Caco-2 (cell line): ENCODE measurements at regions not wholly inside any gene's neighbourhood (a gene's known extent, or its start where the extent isn't known, plus 50 kb on each side); places are given as distances from the start of the nearest gene placed in this dataset.
A peak's percentile ranks its signal among the peaks of the same experiment; 100 is the strongest.

Experiments
- BruUV-seq: library from RNA; stranded (reverse); fragments of 400-500 nt; replicated peaks from 2 replicates; lab custom pipeline; 2021; lab: Mats Ljungman, UMichigan
- CTCF ChIA-PET: fragments of 300-600 bp; sonication (Branson Sonifier 250); formaldehyde crosslinking; loops from one replicate; lab custom pipeline; 2022; ENCODE audit warnings: antibody characterized with exemption; lab: Charles Lee
- POLR2A ChIA-PET: fragments of 300-600 bp; sonication (Branson Sonifier 250); formaldehyde crosslinking; loops from one replicate; lab custom pipeline; 2022; ENCODE audit warnings: antibody characterized with exemption; lab: Charles Lee
- DNase-seq, 2 experiments: peaks; one replicate each; pipeline versions ENCODE4 v3.0.0 to v3.0.0-alpha.2; 2020 to 2022
- H3K27me3 ChIP-seq: replicated peaks from 2 replicates; pipeline ENCODE4 v1.6.0; 2011; ENCODE audit warnings: low read length; ENCODE audit not compliant: control insufficient read depth, insufficient read depth
- H3K36me3 ChIP-seq: 2 replicates; pipeline ENCODE4 v1.5.1; 2011; ENCODE audit warnings: low read length; ENCODE audit not compliant: control insufficient read depth, insufficient read depth
- H3K4me1 ChIP-seq: fragments of 250-450 bp; sonication (Bioruptor Pico); 2 replicates; pipeline ENCODE4 v1.5.1; 2020; ENCODE audit warnings: mild to moderate bottlenecking
- H3K4me3 ChIP-seq: 2 replicates; pipeline ENCODE4 v1.5.1; 2011; ENCODE audit warnings: low read depth, mild to moderate bottlenecking, control low read depth, low read length
- H3K9me3 ChIP-seq: fragments of 250-450 bp; sonication (Bioruptor Pico); 2 replicates; pipeline ENCODE4 v1.5.1; 2020; ENCODE audit warnings: mild to moderate bottlenecking, moderate library complexity
- H3K27ac Mint-ChIP-seq: one replicate; pipeline ENCODE4 v1.8.0; 2022; ENCODE audit warnings: mixed read lengths; ENCODE audit not compliant: unreplicated experiment
- H3K27me3 Mint-ChIP-seq: one replicate; pipeline ENCODE4 v1.8.0; 2022; ENCODE audit warnings: mixed read lengths; ENCODE audit not compliant: insufficient read depth, unreplicated experiment
- H3K36me3 Mint-ChIP-seq: one replicate; pipeline ENCODE4 v1.8.0; 2022; ENCODE audit warnings: mild to moderate bottlenecking, mixed read lengths; ENCODE audit not compliant: insufficient read depth, unreplicated experiment
- H3K4me1 Mint-ChIP-seq: one replicate; pipeline ENCODE4 v1.8.0; 2022; ENCODE audit warnings: low read depth, mixed read lengths; ENCODE audit not compliant: unreplicated experiment
- H3K4me3 Mint-ChIP-seq: one replicate; pipeline ENCODE4 v1.8.0; 2022; ENCODE audit warnings: mild to moderate bottlenecking, moderate library complexity, mixed read lengths; ENCODE audit not compliant: unreplicated experiment
- H3K9me3 Mint-ChIP-seq: one replicate; pipeline ENCODE4 v1.8.0; 2022; ENCODE audit warnings: mixed read lengths; ENCODE audit not compliant: unreplicated experiment
- intact Hi-C: fragments of 100-400 bp; cut with micrococcal nuclease; formaldehyde crosslinking; loops from one replicate; pipeline ENCODE4 v1.10.0; 2022; ENCODE audit not compliant: unreplicated experiment
- TF ChIP-seq, protein P1 (sequence below), 2 experiments: fragments of 200-600 bp in 1 of 2; IDR thresholded peaks; 1 replicate in 1 of 2; 2 replicates in 1 of 2; pipeline versions ENCODE4 v1.5.1 to v1.8.0; 2011 to 2022; ENCODE audit warnings: antibody characterized with exemption in 1 of 2, control low read depth in 1 of 2, inconsistent platforms in 1 of 2, low read depth in 1 of 2, low read length in 1 of 2, mild to moderate bottlenecking in 1 of 2, moderate library complexity in 1 of 2; ENCODE audit not compliant: insufficient read depth in 1 of 2, severe bottlenecking in 1 of 2, unreplicated experiment in 1 of 2

DNA sequence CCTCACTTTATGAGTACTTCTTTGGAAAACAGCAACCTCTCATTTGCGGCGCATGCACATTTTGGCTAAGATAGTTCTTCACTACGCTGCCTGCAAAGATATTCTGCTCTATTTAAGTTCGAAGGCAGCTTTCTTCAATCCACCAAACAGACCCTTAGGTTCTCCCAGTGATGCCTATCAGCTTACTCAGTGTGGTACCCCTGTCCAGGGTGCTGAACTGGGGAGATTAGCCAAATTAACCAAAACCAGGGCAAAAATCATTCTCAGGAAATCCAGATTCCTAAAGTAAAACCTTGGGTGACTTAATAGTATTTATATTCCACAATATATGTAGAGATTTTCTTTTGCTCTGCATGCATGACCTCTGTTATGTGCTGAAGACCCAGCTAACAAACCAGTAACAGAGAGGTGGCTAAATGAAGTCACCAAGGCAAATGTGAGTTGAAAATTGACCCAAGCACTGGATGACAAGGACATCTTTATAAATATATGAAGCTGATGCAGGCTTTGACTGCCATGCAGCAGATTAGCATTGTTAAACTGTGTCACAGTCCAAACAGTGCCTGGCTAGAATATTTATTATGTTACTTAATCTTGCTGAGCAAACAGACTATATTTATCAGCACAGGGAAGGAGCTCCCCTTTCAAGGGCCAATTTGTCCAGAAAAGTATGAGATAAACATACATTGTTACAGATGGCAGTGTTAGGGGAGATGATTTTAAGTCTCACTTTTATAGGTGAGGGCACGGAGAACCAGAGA is 418.2 kb downstream of the STIM2 start:
- ChIA-PET CTCF (no interaction called here), POLR2A (no interaction called here)
- peak; percentile 35 to 58 for DNase-seq

DNA sequence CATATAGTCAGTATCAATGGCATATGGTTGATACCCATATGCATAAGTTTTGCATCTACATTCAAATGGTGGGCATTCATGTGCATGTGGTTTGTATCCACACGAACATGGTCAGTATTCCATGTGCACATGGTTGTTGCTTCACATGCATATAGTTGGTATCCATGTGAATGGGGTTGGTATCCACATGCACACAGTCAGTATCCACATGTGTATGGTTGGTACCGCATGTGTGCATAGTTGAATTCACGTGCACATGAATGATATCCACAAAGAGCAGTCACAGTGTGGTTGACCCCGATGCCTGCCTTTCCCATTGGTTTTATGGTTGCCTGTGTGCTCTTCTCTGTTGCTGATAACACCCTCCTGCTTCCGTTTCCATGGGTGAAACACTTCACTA is 427.9 kb downstream of the STIM2 start:
- no peaks in the 10 kb centered on the region for H3K9me3 Mint-ChIP-seq
- H3K36me3 Mint-ChIP-seq: no peaks in the 10 kb centered on the region
- no peak overlapping the region for H3K27ac Mint-ChIP-seq
- DNase-seq: no peak
- Histone ChIP-seq H3K27me3 (no peaks in the 10 kb centered on the region), H3K36me3 (no peaks in the 10 kb centered on the region), H3K4me1 (no peaks in the 10 kb centered on the region), H3K4me3 (no peak overlapping the region), H3K9me3 (no peaks in the 10 kb centered on the region)
- intact Hi-C loops: no loop called here
- no peaks in the 10 kb centered on the region for H3K4me1 Mint-ChIP-seq
- H3K4me3 Mint-ChIP-seq: no peak overlapping the region
- BruUV-seq: no TSS peak
- ChIA-PET CTCF (no interaction called here), POLR2A (no interaction called here)
- H3K27me3 Mint-ChIP-seq: peaks cover 14% of the 10 kb centered on the region
- TF ChIP-seq, protein P1, sequence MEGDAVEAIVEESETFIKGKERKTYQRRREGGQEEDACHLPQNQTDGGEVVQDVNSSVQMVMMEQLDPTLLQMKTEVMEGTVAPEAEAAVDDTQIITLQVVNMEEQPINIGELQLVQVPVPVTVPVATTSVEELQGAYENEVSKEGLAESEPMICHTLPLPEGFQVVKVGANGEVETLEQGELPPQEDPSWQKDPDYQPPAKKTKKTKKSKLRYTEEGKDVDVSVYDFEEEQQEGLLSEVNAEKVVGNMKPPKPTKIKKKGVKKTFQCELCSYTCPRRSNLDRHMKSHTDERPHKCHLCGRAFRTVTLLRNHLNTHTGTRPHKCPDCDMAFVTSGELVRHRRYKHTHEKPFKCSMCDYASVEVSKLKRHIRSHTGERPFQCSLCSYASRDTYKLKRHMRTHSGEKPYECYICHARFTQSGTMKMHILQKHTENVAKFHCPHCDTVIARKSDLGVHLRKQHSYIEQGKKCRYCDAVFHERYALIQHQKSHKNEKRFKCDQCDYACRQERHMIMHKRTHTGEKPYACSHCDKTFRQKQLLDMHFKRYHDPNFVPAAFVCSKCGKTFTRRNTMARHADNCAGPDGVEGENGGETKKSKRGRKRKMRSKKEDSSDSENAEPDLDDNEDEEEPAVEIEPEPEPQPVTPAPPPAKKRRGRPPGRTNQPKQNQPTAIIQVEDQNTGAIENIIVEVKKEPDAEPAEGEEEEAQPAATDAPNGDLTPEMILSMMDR (IDR thresholded peaks at IDR 0.05; ENCODE audit: insufficient read depth in 1 of 2, low read depth in 1 of 2, low read length in 1 of 2, severe bottlenecking in 1 of 2, unreplicated experiment in 1 of 2): no peak

More for the DNA sequence above, 418.2 kb downstream of the STIM2 start:
- no peaks in the 10 kb centered on the region for H3K9me3 ChIP-seq
- H3K4me3 Mint-ChIP-seq: no peak overlapping the region
- H3K4me1 Mint-ChIP-seq: no peaks in the 10 kb centered on the region
- H3K4me3 ChIP-seq: no peak overlapping the region
- H3K36me3 ChIP-seq: no peaks in the 10 kb centered on the region
- TF ChIP-seq, protein P1 (IDR thresholded peaks at IDR 0.05; ENCODE audit: insufficient read depth in 1 of 2, low read depth in 1 of 2, low read length in 1 of 2, severe bottlenecking in 1 of 2, unreplicated experiment in 1 of 2): no peak
- BruUV-seq: no TSS peak
- intact Hi-C loops: no loop called here
- no peaks in the 10 kb centered on the region for H3K27me3 ChIP-seq
- H3K36me3 Mint-ChIP-seq: no peaks in the 10 kb centered on the region
- no peaks in the 10 kb centered on the region for H3K4me1 ChIP-seq
- peaks cover 4% of the 10 kb centered on the region for H3K27me3 Mint-ChIP-seq
- no peaks in the 10 kb centered on the region for H3K9me3 Mint-ChIP-seq
- H3K27ac Mint-ChIP-seq: no peak overlapping the region

DNA sequence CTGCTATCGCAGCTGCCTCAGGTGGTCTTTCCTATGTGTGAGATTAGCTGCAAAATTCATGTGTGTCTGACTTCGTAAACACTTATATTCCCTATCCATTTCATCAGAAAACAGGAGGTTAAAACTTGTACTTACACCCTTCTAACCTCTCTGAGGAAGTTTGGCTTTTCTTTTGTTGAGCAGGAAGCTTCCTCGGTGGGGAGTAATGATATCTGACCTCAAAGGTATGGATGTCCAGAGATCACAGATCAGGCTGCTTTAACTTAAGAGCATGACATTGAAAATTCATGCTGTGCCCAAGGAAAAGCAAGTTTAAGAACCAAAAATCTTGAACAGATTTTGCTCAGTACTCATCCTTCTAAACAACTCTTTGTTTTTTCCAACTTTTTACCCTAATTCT is 429.1 kb downstream of the STIM2 start:
- H3K4me3 ChIP-seq: no peak overlapping the region

More for the DNA sequence above, 429.1 kb downstream of the STIM2 start:
- H3K4me3 Mint-ChIP-seq: no peak overlapping the region
- no peaks in the 10 kb centered on the region for H3K36me3 Mint-ChIP-seq
- intact Hi-C loops: no loop called here
- TF ChIP-seq, protein P1 (IDR thresholded peaks at IDR 0.05; ENCODE audit: insufficient read depth in 1 of 2, low read depth in 1 of 2, low read length in 1 of 2, severe bottlenecking in 1 of 2, unreplicated experiment in 1 of 2): no peak
- CTCF ChIA-PET: no interaction called here
- POLR2A ChIA-PET: no interaction called here
- H3K9me3 Mint-ChIP-seq: no peaks in the 10 kb centered on the region
- Histone ChIP-seq H3K36me3 (no peaks in the 10 kb centered on the region), H3K4me1 (no peaks in the 10 kb centered on the region), H3K27me3 (no peaks in the 10 kb centered on the region; the same call in 1 of the 2 replicates), H3K9me3 (no peaks in the 10 kb centered on the region)
- no peak overlapping the region for H3K27ac Mint-ChIP-seq
- peaks cover 14% of the 10 kb centered on the region for H3K27me3 Mint-ChIP-seq
- no TSS peak for BruUV-seq
- no peaks in the 10 kb centered on the region for H3K4me1 Mint-ChIP-seq
- no peak for DNase-seq
